Stimulated activated CD4-positive, alpha-beta T cell treated with anti-CD3 and anti-CD28 coated beads, TNF-alpha, amount 100 ng/mL, for 48 hours (primary cell): ENCODE measurements at regions not wholly inside any gene's neighbourhood (a gene's known extent, or its start where the extent isn't known, plus 50 kb on each side); places are given as distances from the start of the nearest gene placed in this dataset.

ENCODE experiments used
- DNase-seq, 3 donors: peaks; one replicate each; pipeline ENCODE4 v3.0.0-alpha.2; 2020; ENCODE audit warnings: low read depth in 3 of 3

- no peak for DNase-seq
These were observed 553.9 kb downstream of the VRK1 start for GRCh38 chr14:97350894-97351731.

GRCh38 chr14:97353102-97353501, 555.9 kb downstream of the VRK1 start:
- no peak for DNase-seq

- DNase-seq = no peak
These were observed 557.0 kb downstream of the VRK1 start for GRCh38 chr14:97354119-97354722.

- DNase-seq = no peak
These were observed 562.2 kb downstream of the VRK1 start for GRCh38 chr14:97359341-97359740.

- DNase-seq = no peak
These were observed 564.0 kb downstream of the VRK1 start for GRCh38 chr14:97361181-97361580.

GRCh38 chr14:97361958-97362357, 564.8 kb downstream of the VRK1 start:
- DNase-seq = no peak

GRCh38 chr14:97366400-97366799, 569.2 kb downstream of the VRK1 start:
- no peak for DNase-seq

- no peak for DNase-seq
These were observed 570.1 kb downstream of the VRK1 start for GRCh38 chr14:97367278-97367677.

GRCh38 chr14:97368049-97368448, 570.9 kb downstream of the VRK1 start:
- DNase-seq = no peak

- DNase-seq = no peak
These were observed 571.9 kb downstream of the VRK1 start for GRCh38 chr14:97368900-97369564.

GRCh38 chr14:97369901-97370300, 572.7 kb downstream of the VRK1 start:
- DNase-seq = no peak

GRCh38 chr14:97376310-97376709, 579.1 kb downstream of the VRK1 start:
- no peak for DNase-seq

GRCh38 chr14:97377550-97377949, 580.4 kb downstream of the VRK1 start:
- no peak for DNase-seq

GRCh38 chr14:97379091-97379531, 581.9 kb downstream of the VRK1 start:
- no peak for DNase-seq

- DNase-seq = peak; percentile 41 to 87 (median 58)
These were observed 583.4 kb downstream of the VRK1 start for GRCh38 chr14:97380539-97380941.

- DNase-seq = no peak
These were observed 584.1 kb downstream of the VRK1 start for GRCh38 chr14:97381309-97381708.

GRCh38 chr14:97382616-97383226, 585.5 kb downstream of the VRK1 start:
- DNase-seq = no peak

- DNase-seq = no peak
These were observed 588.5 kb downstream of the VRK1 start for GRCh38 chr14:97385727-97386126.

GRCh38 chr14:97387252-97387874, 590.2 kb downstream of the VRK1 start:
- DNase-seq = no peak

- DNase-seq = no peak
These were observed 591.2 kb downstream of the VRK1 start for GRCh38 chr14:97388408-97388807.

GRCh38 chr14:97390096-97390724, 593.0 kb downstream of the VRK1 start:
- DNase-seq = no peak
